ENCODE measurements at regions not wholly inside any gene's neighbourhood (a gene's known extent, or its start where the extent isn't known, plus 50 kb on each side); places are given as distances from the start of the nearest gene placed in this dataset.
"Not testable (repeated sequence)": the region's sequence is repeated elsewhere in the genome, so short reads cannot be mapped to it uniquely, and the experiment has no call there.

- peaks cover 0 to 1% of the 10 kb centered on the region in 2 donors for H3K9me3 Mint-ChIP-seq
- H3K4me1 Mint-ChIP-seq (ENCODE audit: low read depth in 2 of 2), result no peaks in the 10 kb centered on the region
- ATAC-seq (replicated peaks) (no peak), DNase-seq (no peak)
- H3K4me3 Mint-ChIP-seq, result no peak overlapping the region
- no peak overlapping the region for H3K27ac Mint-ChIP-seq
- no peaks in the 10 kb centered on the region for H3K36me3 Mint-ChIP-seq (ENCODE audit: insufficient read depth)
- peaks cover 0 to 8% of the 10 kb centered on the region in 2 donors for H3K27me3 Mint-ChIP-seq
Observed at GRCh38 chr1:176315519-176316220, 108.6 kb upstream of the COP1 start.

- H3K9me3 Mint-ChIP-seq, result peaks cover 10 to 15% of the 10 kb centered on the region in 2 donors
Observed at GRCh38 chr1:176296602-176297001, 89.5 kb upstream of the COP1 start.

GRCh38 chr1:176285996-176286395, 78.9 kb upstream of the COP1 start:
- ATAC-seq (replicated peaks), result no peak
- H3K27ac Mint-ChIP-seq, result no peak overlapping the region
- peaks cover 56 to 58% of the 10 kb centered on the region in 2 donors for H3K27me3 Mint-ChIP-seq
- peaks cover 9 to 37% of the 10 kb centered on the region in 2 donors for H3K9me3 Mint-ChIP-seq
- H3K4me1 Mint-ChIP-seq (ENCODE audit: low read depth in 2 of 2), result no peaks in the 10 kb centered on the region
- no peak for DNase-seq
- no peak overlapping the region for H3K4me3 Mint-ChIP-seq
- no peaks in the 10 kb centered on the region for H3K36me3 Mint-ChIP-seq (ENCODE audit: insufficient read depth)

More at GRCh38 chr1:176296602-176297001, 89.5 kb upstream of the COP1 start:
- H3K4me1 Mint-ChIP-seq (ENCODE audit: low read depth in 2 of 2); H3K4me3 Mint-ChIP-seq; H3K27ac Mint-ChIP-seq; DNase-seq; H3K36me3 Mint-ChIP-seq (ENCODE audit: insufficient read depth); ATAC-seq (replicated peaks): not testable (repeated sequence)
- H3K27me3 Mint-ChIP-seq, result peaks cover 8 to 13% of the 10 kb centered on the region in 2 donors

- DNase-seq, result no peak
- Mint-ChIP-seq H3K4me3 (no peak overlapping the region), H3K9me3 (no peaks in the 10 kb centered on the region), H3K4me1 (ENCODE audit: low read depth in 2 of 2) (no peaks in the 10 kb centered on the region), H3K36me3 (ENCODE audit: insufficient read depth) (no peaks in the 10 kb centered on the region), H3K27ac (no peak overlapping the region), H3K27me3 (no peaks in the 10 kb centered on the region)
- no peak for ATAC-seq (replicated peaks)
Observed at GRCh38 chr1:176271572-176271971, 64.5 kb upstream of the COP1 start.
